Activated CD4-positive, alpha-beta T cell treated with anti-CD3 and anti-CD28 coated beads, Interleukin-2, amount 50 U/mL, for 16 hours (primary cell): ENCODE measurements at regions not wholly inside any gene's neighbourhood (a gene's known extent, or its start where the extent isn't known, plus 50 kb on each side); places are given as distances from the start of the nearest gene placed in this dataset.

Experiments used
- DNase-seq: peaks from one replicate; pipeline ENCODE4 v3.0.0-alpha.2; 2020

GRCh38 chr5:133794771-133795415 is 173.5 kb downstream of the C5orf15 start:
- DNase-seq = no peak

GRCh38 chr5:133793756-133794465 is 174.5 kb downstream of the C5orf15 start:
- DNase-seq = no peak

- no peak for DNase-seq
Measured at GRCh38 chr5:133792655-133793054, 175.8 kb downstream of the C5orf15 start.

GRCh38 chr5:133792024-133792423 is 176.4 kb downstream of the C5orf15 start:
- DNase-seq = no peak

GRCh38 chr5:133790898-133791297 is 177.5 kb downstream of the C5orf15 start:
- no peak for DNase-seq

- DNase-seq = no peak
Measured at GRCh38 chr5:133789428-133789827, 177.1 kb upstream of the FSTL4 start.

GRCh38 chr5:133788121-133788520 is 175.8 kb upstream of the FSTL4 start:
- DNase-seq = no peak

- DNase-seq = no peak
Measured at GRCh38 chr5:133786420-133786819, 174.1 kb upstream of the FSTL4 start.

- DNase-seq = no peak
Measured at GRCh38 chr5:133785182-133785581, 172.8 kb upstream of the FSTL4 start.

- DNase-seq = no peak
Measured at GRCh38 chr5:133783481-133783880, 171.1 kb upstream of the FSTL4 start.

- DNase-seq = no peak
Measured at GRCh38 chr5:133782736-133783135, 170.4 kb upstream of the FSTL4 start.

- DNase-seq = no peak
Measured at GRCh38 chr5:133781436-133782225, 169.3 kb upstream of the FSTL4 start.

- DNase-seq = no peak
Measured at GRCh38 chr5:133780619-133781280, 168.4 kb upstream of the FSTL4 start.

- no peak for DNase-seq
Measured at GRCh38 chr5:133779828-133780475, 167.6 kb upstream of the FSTL4 start.

GRCh38 chr5:133778636-133779035 is 166.3 kb upstream of the FSTL4 start:
- no peak for DNase-seq

- DNase-seq = no peak
Measured at GRCh38 chr5:133777951-133778350, 165.6 kb upstream of the FSTL4 start.

GRCh38 chr5:133775584-133776304 is 163.4 kb upstream of the FSTL4 start:
- DNase-seq = no peak

- no peak for DNase-seq
Measured at GRCh38 chr5:133773247-133774202, 161.2 kb upstream of the FSTL4 start.

GRCh38 chr5:133769842-133770241 is 157.5 kb upstream of the FSTL4 start:
- DNase-seq = no peak

- no peak for DNase-seq
Measured at GRCh38 chr5:133763744-133764143, 151.4 kb upstream of the FSTL4 start.

- no peak for DNase-seq
Measured at GRCh38 chr5:133761632-133762031, 149.3 kb upstream of the FSTL4 start.
